ENCODE measurements at regions not wholly inside any gene's neighbourhood (a gene's known extent, or its start where the extent isn't known, plus 50 kb on each side); places are given as distances from the start of the nearest gene placed in this dataset.

GRCh38 chr5:15080219-15080618 lies 208.6 kb upstream of the ANKH start:
- no peak for TF ChIP-seq CTCF (IDR thresholded peaks at IDR 0.05; ENCODE audit: poor library complexity)
- TF ChIP-seq EZH2phosphoT487 (IDR thresholded peaks at IDR 0.05; ENCODE audit: low read depth, severe bottlenecking, unreplicated experiment) = no peak
